Testis (tissue), 2 donors: ENCODE measurements at regions not wholly inside any gene's neighbourhood (a gene's known extent, or its start where the extent isn't known, plus 50 kb on each side); places are given as distances from the start of the nearest gene placed in this dataset.

Experiments used
- POLR2A ChIP-seq: fragments of 450-650 bp; IDR thresholded peaks from one replicate; pipeline ENCODE4 v1.6.1; 2017; ENCODE audit warnings: antibody characterized with exemption, mild to moderate bottlenecking, moderate library complexity
- TF ChIP-seq, protein P1 (sequence below), 3 experiments: fragments of 450-650 bp in 2 of 3; fragments of 200-600 bp in 1 of 3; sonication (generic) in 1 of 3; IDR thresholded peaks; one replicate each; pipeline ENCODE4 v1.5.1; 2016 to 2019; ENCODE audit warnings: antibody characterized with exemption in 3 of 3, mild to moderate bottlenecking in 2 of 3, moderate library complexity in 1 of 3

DNA sequence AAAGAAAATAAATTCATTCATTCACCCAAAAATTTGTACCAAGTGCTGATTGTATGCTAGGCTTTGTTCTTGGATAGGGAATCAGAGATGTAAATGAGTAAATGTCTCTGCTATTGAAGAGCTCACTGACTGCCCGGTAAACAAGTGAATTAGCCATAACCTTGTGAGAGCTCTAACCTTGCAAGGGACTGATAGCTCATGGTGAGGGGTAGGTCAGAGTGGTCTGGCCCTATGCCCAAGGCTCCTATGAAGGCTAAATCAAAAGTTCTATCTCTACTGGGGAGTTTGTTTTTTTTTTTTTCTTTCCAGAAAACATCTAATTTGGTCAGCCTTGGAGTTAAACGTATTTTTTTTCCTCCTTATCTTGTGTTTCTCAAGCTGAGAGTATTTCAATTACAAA is 172.8 kb upstream of the CDH11 start:
- TF ChIP-seq, protein P1, sequence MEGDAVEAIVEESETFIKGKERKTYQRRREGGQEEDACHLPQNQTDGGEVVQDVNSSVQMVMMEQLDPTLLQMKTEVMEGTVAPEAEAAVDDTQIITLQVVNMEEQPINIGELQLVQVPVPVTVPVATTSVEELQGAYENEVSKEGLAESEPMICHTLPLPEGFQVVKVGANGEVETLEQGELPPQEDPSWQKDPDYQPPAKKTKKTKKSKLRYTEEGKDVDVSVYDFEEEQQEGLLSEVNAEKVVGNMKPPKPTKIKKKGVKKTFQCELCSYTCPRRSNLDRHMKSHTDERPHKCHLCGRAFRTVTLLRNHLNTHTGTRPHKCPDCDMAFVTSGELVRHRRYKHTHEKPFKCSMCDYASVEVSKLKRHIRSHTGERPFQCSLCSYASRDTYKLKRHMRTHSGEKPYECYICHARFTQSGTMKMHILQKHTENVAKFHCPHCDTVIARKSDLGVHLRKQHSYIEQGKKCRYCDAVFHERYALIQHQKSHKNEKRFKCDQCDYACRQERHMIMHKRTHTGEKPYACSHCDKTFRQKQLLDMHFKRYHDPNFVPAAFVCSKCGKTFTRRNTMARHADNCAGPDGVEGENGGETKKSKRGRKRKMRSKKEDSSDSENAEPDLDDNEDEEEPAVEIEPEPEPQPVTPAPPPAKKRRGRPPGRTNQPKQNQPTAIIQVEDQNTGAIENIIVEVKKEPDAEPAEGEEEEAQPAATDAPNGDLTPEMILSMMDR (IDR thresholded peaks at IDR 0.05) = no peak
- TF ChIP-seq POLR2A = no peak
